Small intestine (tissue), 7 donors: ENCODE measurements at regions not wholly inside any gene's neighbourhood (a gene's known extent, or its start where the extent isn't known, plus 50 kb on each side); places are given as distances from the start of the nearest gene placed in this dataset.

Experiments
- DNase-seq, 2 donors: peaks; one replicate each; pipeline versions ENCODE4 v3.0.0 to v3.0.0-alpha.2; 2013
- FAIRE-seq: peaks from 2 replicates; lab custom pipeline; 2012; peaks lifted over from hg19 to GRCh38; lab: Jason Lieb, UNC
- H3K27ac ChIP-seq, 3 donors: one replicate each; pipeline ENCODE4 v1.5.1; 2013; ENCODE audit warnings: low read length in 2 of 3, mild to moderate bottlenecking in 2 of 3, control low read depth in 1 of 3, inconsistent platforms in 1 of 3, low read depth in 1 of 3, moderate library complexity in 1 of 3
- H3K27me3 ChIP-seq, 3 donors: one replicate each; pipeline ENCODE4 v1.6.1; 2013; ENCODE audit warnings: low read length in 3 of 3, inconsistent platforms in 1 of 3; ENCODE audit not compliant: control insufficient read depth in 3 of 3, insufficient read depth in 3 of 3
- H3K36me3 ChIP-seq, 3 donors: one replicate each; pipeline ENCODE4 v1.6.1; 2013; ENCODE audit warnings: low read length in 3 of 3, inconsistent platforms in 1 of 3, low read depth in 1 of 3, mild to moderate bottlenecking in 1 of 3, moderate library complexity in 1 of 3; ENCODE audit not compliant: control insufficient read depth in 3 of 3, insufficient read depth in 2 of 3
- H3K4me1 ChIP-seq, 3 donors: one replicate each; pipeline ENCODE4 v1.6.1; 2013; ENCODE audit warnings: low read length in 2 of 3, inconsistent platforms in 1 of 3, low read depth in 1 of 3, mild to moderate bottlenecking in 1 of 3, moderate library complexity in 1 of 3; ENCODE audit not compliant: control insufficient read depth in 3 of 3, insufficient read depth in 2 of 3
- H3K4me3 ChIP-seq, 3 donors: one replicate each; pipeline ENCODE4 v1.5.1; 2013; ENCODE audit warnings: low read length in 3 of 3, control low read depth in 1 of 3, inconsistent platforms in 1 of 3, low read depth in 1 of 3, mild to moderate bottlenecking in 1 of 3, moderate library complexity in 1 of 3
- H3K9me3 ChIP-seq, 2 donors: one replicate each; pipeline ENCODE4 v1.6.1; 2013; ENCODE audit warnings: low read depth in 1 of 2, low read length in 1 of 2; ENCODE audit not compliant: control insufficient read depth in 2 of 2, insufficient read depth in 1 of 2
- WGBS, 3 donors: extraction: QIAGEN DNeasy Blood & Tissue Kit; methylation state at CpG; one replicate each; pipeline ENCODE4 v1.1.7; 2013; 5-methylcytosine and 5-hydroxymethylcytosine counted together
- donor health status: healthy with polysubstance abuse.
- donor health status: control.
- donor health status: control.
- donor health status: Bipolar disorder and iron deficiency.
- donor health status: healthy.

DNA sequence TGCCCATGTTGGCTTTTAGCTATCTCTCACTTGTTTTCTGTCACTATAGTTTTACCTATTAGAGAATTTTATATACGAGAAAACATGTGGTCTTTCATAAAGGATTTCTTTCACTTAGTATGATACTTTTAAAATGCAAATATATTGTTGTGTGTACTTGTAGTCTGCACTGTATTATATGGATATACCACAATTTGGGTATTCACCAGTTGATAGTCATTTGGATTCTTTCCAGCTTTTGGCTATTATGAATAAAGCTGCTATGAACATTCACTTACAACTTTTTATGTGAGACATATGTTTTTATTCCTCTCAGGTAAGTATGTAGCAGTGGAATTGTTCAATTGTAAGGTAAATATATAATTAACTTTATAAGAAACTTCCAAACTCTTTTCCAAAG lies 441.5 kb downstream of the GPATCH2 start:
- Histone ChIP-seq H3K4me3 (no peak overlapping the region), H3K4me1 (no peaks in the 10 kb centered on the region), H3K9me3 (peaks cover 0 to 8% of the 10 kb centered on the region in 2 donors), H3K27me3 (no peaks in the 10 kb centered on the region), H3K27ac (no peak overlapping the region), H3K36me3 (no peaks in the 10 kb centered on the region)
- WGBS, 3 donors = 78 to 96% (median 79%) methylated on average over 1 of the region's 1 CpG
- no peak for DNase-seq
- FAIRE-seq = no peak

DNA sequence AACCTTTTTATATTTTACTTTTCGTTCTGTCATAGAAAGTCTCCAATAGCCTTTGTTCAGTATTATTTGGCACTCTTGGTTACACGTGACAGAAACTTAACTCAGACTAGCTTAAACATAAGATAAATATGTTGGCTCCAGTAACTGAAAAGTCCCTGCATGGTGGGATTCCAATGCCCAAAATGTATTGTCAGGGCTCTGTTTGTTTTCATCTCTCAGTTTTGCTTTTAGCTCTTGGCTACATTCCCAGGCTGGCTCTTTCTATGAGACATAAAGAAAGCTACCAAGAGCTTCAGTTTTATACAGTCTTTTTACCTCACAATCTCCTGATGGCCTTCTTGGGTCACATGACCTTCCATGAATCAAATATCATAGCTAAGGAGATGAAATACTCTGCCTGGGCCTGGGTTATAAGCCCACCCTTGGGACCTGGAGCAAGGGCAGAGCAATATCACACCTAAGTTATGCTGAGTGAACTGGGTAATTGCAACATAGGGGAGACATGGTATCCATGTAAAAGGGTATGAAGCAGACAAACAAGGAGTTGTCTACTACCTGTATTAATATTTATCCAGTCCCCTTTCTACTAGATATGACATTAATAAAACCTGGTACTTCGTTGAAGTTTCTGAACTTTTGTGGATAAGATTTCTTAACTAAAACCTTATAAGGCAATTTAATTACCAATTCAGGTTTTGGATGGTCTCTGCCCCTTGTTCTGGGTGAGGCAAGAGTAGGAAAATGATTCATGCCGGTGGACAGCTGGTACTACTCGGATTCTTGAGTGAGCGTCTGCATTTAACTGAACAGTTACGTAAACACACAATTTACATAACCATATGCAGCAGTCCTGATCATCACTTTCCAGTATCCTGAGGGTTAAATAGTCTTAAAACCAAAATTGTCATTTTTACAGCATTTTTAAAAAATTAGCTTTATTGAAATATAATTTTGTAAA lies 442.3 kb downstream of the GPATCH2 start:
- no peak for DNase-seq
- H3K9me3 ChIP-seq = peaks cover 0 to 8% of the 10 kb centered on the region in 2 donors
- no peak for FAIRE-seq
- H3K4me3 ChIP-seq = no peak overlapping the region
- H3K4me1 ChIP-seq = no peaks in the 10 kb centered on the region
- H3K27ac ChIP-seq = no peak overlapping the region
- no peaks in the 10 kb centered on the region for H3K36me3 ChIP-seq
- WGBS, 3 donors = 68 to 85% (median 75%) methylated on average over 7 of the region's 7 CpGs
- H3K27me3 ChIP-seq = no peaks in the 10 kb centered on the region

DNA sequence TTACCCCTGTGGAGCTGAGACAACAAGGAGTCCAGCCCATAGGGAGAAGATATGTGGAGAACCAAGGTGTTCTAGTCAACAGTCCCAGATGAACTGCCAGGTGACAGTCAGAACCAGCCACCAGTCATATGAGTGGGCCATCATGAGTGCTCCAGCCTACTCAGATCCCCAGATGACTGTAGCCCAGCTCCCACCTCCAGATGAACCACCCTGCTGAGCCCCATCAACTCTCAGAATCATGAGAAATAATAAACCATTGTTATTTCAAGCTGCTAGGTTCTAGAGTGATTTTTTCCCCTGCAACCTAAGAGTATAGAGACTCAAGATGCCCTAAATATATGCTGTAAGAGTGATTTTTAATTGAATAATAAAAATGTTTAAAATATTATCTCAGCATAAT lies 444.2 kb downstream of the GPATCH2 start:
- FAIRE-seq = no peak

DNA sequence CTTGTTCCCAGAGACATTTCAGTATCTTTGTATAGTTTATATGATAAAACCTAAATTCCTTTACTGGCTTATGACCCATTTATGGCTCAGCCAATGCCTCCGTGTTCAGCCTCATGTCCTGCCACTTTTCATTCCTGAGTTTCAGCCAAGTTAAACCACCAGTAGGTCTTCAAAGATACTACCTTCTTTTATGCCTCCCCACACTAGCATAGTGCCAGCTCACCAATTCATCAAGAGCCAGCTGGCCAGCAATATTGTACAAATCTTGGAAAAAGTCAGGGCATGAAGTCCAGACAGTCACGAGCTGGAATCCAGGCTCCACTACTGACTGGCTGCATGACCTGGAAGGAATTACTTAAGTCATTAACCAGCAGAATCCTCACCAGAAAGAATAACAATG lies 446.0 kb downstream of the GPATCH2 start:
- H3K4me1 ChIP-seq = no peaks in the 10 kb centered on the region
- H3K27me3 ChIP-seq = no peaks in the 10 kb centered on the region
- H3K36me3 ChIP-seq = no peaks in the 10 kb centered on the region
- H3K9me3 ChIP-seq = peaks cover 0 to 4% of the 10 kb centered on the region in 2 donors
- WGBS, 3 donors = 44 to 62% (median 58%) methylated on average over 2 of the region's 2 CpGs
- H3K4me3 ChIP-seq = no peak overlapping the region
- H3K27ac ChIP-seq = no peak overlapping the region
- FAIRE-seq = no peak
- no peak for DNase-seq

More for the DNA sequence above, 444.2 kb downstream of the GPATCH2 start:
- no peak overlapping the region for H3K4me3 ChIP-seq
- H3K27ac ChIP-seq = no peak overlapping the region
- H3K36me3 ChIP-seq = no peaks in the 10 kb centered on the region
- H3K27me3 ChIP-seq = no peaks in the 10 kb centered on the region
- DNase-seq = no peak
- no peaks in the 10 kb centered on the region for H3K4me1 ChIP-seq
- peaks cover 0 to 8% of the 10 kb centered on the region in 2 donors for H3K9me3 ChIP-seq

DNA sequence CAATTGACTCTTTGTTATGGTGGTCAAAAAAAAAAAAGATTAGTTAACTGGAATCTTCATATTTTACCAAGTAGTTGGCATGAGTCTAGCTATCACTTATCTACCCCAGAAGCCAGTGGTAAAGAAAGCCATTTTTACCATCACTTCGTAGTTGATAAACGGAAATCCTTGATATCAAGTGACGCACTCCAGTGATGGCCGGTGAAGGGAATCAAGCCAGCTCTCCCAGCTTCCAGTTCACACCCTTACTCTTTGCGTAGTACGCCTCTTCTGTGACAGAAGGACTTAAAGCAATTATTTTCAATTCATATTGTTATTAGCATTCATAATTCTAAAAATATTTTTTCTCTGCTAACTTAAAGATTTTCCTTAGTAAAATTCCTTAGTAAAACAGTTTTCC lies 447.9 kb downstream of the GPATCH2 start:
- peaks cover 0 to 4% of the 10 kb centered on the region in 2 donors for H3K9me3 ChIP-seq
- WGBS, 3 donors = 90 to 95% (median 94%) methylated on average over 6 of the region's 6 CpGs
- FAIRE-seq (no peak), DNase-seq (no peak)
- H3K27me3 ChIP-seq = no peaks in the 10 kb centered on the region
- no peaks in the 10 kb centered on the region for H3K36me3 ChIP-seq
- no peak overlapping the region for H3K4me3 ChIP-seq
- no peaks in the 10 kb centered on the region for H3K4me1 ChIP-seq
- no peak overlapping the region for H3K27ac ChIP-seq

DNA sequence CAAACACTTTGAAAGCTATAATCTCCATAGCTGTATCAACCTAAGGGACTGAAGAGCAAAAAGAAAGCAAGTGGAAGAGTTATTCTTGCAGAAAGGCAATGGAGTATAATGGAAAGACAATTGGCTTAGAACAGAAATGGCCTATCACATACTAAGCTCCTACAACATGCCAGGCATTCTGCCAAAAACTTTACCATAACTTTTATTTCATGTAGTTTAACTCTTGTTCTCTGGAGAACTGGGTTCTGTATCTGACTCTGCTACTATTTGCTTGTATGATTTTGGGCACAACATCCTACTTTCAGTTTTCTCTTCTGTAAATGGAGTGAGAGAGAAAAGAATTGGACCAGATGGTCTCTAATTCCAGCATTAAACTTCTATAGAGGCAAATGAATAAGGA lies 449.1 kb downstream of the GPATCH2 start:
- Histone ChIP-seq H3K4me1 (no peaks in the 10 kb centered on the region), H3K27me3 (no peaks in the 10 kb centered on the region), H3K4me3 (no peak overlapping the region), H3K9me3 (peaks cover 0 to 4% of the 10 kb centered on the region in 2 donors), H3K36me3 (no peaks in the 10 kb centered on the region), H3K27ac (no peak overlapping the region)
- DNase-seq = no peak
- FAIRE-seq = no peak

DNA sequence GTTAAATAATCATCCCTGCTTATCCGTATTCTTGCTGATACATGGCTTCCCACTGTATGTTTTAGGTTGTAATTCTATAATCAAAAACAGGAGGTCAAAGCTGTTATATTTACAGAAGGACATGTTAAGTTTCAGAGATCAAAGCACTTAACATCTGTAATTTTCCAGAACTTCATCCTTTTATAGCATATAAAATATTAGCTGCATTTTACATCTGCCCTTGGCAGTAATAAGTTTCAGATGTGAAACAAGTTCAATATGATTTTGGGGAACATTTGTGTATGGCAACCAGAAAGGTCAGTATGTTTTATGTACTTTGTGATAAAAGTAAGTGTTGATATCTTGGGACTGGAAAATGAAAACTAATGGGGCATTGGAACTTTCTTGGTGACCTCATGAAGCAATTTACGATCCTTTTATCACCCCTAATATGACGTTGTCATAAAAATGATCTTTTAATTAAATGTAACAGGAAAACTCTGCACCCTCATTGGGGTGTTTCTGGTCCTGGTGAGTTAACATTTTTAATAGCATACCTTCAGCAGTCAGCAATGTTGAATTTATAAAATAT lies 449.6 kb downstream of the GPATCH2 start:
- DNase-seq = no peak
- no peak for FAIRE-seq
- no peaks in the 10 kb centered on the region for H3K36me3 ChIP-seq

DNA sequence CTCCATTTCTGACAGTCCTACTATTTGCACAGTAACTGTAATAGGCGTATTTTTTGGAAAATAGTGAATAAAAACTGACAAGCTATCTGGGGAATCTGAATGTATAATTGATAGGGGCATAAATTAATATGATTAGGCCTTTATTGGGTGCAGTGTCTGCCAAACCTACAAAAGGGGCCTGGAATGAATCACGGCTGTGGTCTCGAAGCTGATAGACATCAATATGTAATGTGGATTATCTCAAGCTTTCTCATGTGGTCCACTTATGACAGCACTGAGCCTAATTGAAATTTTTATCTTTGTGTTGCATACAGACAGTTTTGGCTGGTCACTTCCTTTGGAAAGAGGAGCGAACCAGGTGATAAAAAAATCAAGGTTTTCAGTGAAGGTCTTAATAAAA lies 450.4 kb downstream of the GPATCH2 start:
- H3K36me3 ChIP-seq = no peaks in the 10 kb centered on the region
- no peaks in the 10 kb centered on the region for H3K27me3 ChIP-seq
- FAIRE-seq = no peak
- no peaks in the 10 kb centered on the region for H3K9me3 ChIP-seq
- H3K4me1 ChIP-seq = no peaks in the 10 kb centered on the region
- 71 to 89% (median 83%) methylated on average over 4 of the region's 4 CpGs for WGBS, 3 donors
- DNase-seq = no peak
- H3K4me3 ChIP-seq = no peak overlapping the region
- no peak overlapping the region for H3K27ac ChIP-seq

More for the DNA sequence above, 449.6 kb downstream of the GPATCH2 start:
- H3K4me3 ChIP-seq = no peak overlapping the region
- WGBS, 3 donors = 29 to 64% (median 36%) methylated on average over 3 of the region's 3 CpGs
- H3K27me3 ChIP-seq = no peaks in the 10 kb centered on the region
- no peaks in the 10 kb centered on the region for H3K4me1 ChIP-seq
- H3K9me3 ChIP-seq = no peaks in the 10 kb centered on the region
- H3K27ac ChIP-seq = no peak overlapping the region
